ENCODE measurements at regions not wholly inside any gene's neighbourhood (a gene's known extent, or its start where the extent isn't known, plus 50 kb on each side); places are given as distances from the start of the nearest gene placed in this dataset.

DNA sequence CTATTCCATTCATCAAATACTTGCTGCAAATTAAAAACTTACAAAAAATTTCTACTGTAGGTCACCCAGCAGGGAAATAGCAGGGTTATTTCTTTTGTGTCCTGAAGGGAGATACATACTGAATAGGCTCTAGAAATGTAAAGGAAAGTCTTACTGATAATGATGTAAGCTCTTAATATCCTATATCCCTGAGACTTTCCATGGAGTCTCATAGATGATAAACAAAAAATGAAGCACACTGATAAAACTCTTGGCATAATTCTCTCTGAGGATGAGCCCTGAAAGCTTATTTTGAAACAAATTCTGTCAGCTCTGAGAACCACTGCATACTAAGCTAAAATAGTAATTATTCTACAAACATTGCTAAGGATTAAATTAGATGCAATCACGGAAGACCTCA lies 819.6 kb upstream of the PTPRD start:
- no peak overlapping the region for H3K27ac ChIP-seq
- no peaks in the 10 kb centered on the region for H3K4me1 ChIP-seq
- no peak for DNase-seq (ENCODE audit: extremely low spot score in 2 of 2)
- H3K27me3 ChIP-seq, result no peaks in the 10 kb centered on the region
- TF ChIP-seq POLR2A (IDR thresholded peaks at IDR 0.05), result no peak
- TF ChIP-seq, protein P1, sequence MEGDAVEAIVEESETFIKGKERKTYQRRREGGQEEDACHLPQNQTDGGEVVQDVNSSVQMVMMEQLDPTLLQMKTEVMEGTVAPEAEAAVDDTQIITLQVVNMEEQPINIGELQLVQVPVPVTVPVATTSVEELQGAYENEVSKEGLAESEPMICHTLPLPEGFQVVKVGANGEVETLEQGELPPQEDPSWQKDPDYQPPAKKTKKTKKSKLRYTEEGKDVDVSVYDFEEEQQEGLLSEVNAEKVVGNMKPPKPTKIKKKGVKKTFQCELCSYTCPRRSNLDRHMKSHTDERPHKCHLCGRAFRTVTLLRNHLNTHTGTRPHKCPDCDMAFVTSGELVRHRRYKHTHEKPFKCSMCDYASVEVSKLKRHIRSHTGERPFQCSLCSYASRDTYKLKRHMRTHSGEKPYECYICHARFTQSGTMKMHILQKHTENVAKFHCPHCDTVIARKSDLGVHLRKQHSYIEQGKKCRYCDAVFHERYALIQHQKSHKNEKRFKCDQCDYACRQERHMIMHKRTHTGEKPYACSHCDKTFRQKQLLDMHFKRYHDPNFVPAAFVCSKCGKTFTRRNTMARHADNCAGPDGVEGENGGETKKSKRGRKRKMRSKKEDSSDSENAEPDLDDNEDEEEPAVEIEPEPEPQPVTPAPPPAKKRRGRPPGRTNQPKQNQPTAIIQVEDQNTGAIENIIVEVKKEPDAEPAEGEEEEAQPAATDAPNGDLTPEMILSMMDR (IDR thresholded peaks at IDR 0.05), result no peak
- no peak for TF ChIP-seq POLR2AphosphoS5 (IDR thresholded peaks at IDR 0.05; ENCODE audit: insufficient read depth in 1 of 2, low read depth in 1 of 2)
- H3K9me3 ChIP-seq, result no peaks in the 10 kb centered on the region
- intact Hi-C loops (cut with DNase I), result no loop called here
- H3K36me3 ChIP-seq, result no peaks in the 10 kb centered on the region
- H3K4me3 ChIP-seq, result no peak overlapping the region

GRCh38 chr9:11443631-11444030 lies 830.8 kb upstream of the PTPRD start:
- TF ChIP-seq POLR2A (IDR thresholded peaks at IDR 0.05) (no peak), POLR2AphosphoS5 (IDR thresholded peaks at IDR 0.05; ENCODE audit: insufficient read depth in 1 of 2, low read depth in 1 of 2) (no peak)
- TF ChIP-seq, protein P1 (IDR thresholded peaks at IDR 0.05), result no peak
- H3K4me3 ChIP-seq, result no peak overlapping the region
- no peaks in the 10 kb centered on the region for H3K27me3 ChIP-seq
- H3K4me1 ChIP-seq, result no peaks in the 10 kb centered on the region
- no peak for DNase-seq (ENCODE audit: extremely low spot score in 2 of 2)
- intact Hi-C loops (cut with DNase I), result no loop called here
- no peaks in the 10 kb centered on the region for H3K36me3 ChIP-seq
- no peaks in the 10 kb centered on the region for H3K9me3 ChIP-seq
- no peak overlapping the region for H3K27ac ChIP-seq

GRCh38 chr9:11457825-11458790 lies 845.3 kb upstream of the PTPRD start:
- Histone ChIP-seq H3K9me3 (no peaks in the 10 kb centered on the region), H3K27me3 (no peaks in the 10 kb centered on the region), H3K4me3 (no peak overlapping the region), H3K4me1 (no peaks in the 10 kb centered on the region), H3K27ac (no peak overlapping the region), H3K36me3 (no peaks in the 10 kb centered on the region)
- intact Hi-C loops (cut with DNase I), result no loop called here
- TF ChIP-seq POLR2A (IDR thresholded peaks at IDR 0.05) (no peak), POLR2AphosphoS5 (IDR thresholded peaks at IDR 0.05; ENCODE audit: insufficient read depth in 1 of 2, low read depth in 1 of 2) (no peak)
- TF ChIP-seq, protein P1 (IDR thresholded peaks at IDR 0.05), result no peak
- no peak for DNase-seq (ENCODE audit: extremely low spot score in 2 of 2)

- H3K4me1 ChIP-seq, result no peaks in the 10 kb centered on the region
Measured at GRCh38 chr9:11469745-11470144, 856.9 kb upstream of the PTPRD start.

More at GRCh38 chr9:11469745-11470144, 856.9 kb upstream of the PTPRD start:
- Histone ChIP-seq H3K9me3 (no peaks in the 10 kb centered on the region), H3K27ac (no peak overlapping the region), H3K27me3 (no peaks in the 10 kb centered on the region), H3K4me3 (no peak overlapping the region), H3K36me3 (no peaks in the 10 kb centered on the region)
- intact Hi-C loops (cut with DNase I), result no loop called here
- no peak for DNase-seq (ENCODE audit: extremely low spot score in 2 of 2)
- TF ChIP-seq, protein P1 (IDR thresholded peaks at IDR 0.05), result no peak
- no peak for TF ChIP-seq POLR2A (IDR thresholded peaks at IDR 0.05)
- TF ChIP-seq POLR2AphosphoS5 (IDR thresholded peaks at IDR 0.05; ENCODE audit: insufficient read depth in 1 of 2, low read depth in 1 of 2), result no peak

All from vagina (tissue), 2 donors.